Islet precursor cell (in vitro differentiated cells): ENCODE measurements at regions not wholly inside any gene's neighbourhood (a gene's known extent, or its start where the extent isn't known, plus 50 kb on each side); places are given as distances from the start of the nearest gene placed in this dataset.

Experiments
- DNase-seq: peaks from one replicate; pipeline ENCODE4 v3.0.0-alpha.2; 2018

DNA sequence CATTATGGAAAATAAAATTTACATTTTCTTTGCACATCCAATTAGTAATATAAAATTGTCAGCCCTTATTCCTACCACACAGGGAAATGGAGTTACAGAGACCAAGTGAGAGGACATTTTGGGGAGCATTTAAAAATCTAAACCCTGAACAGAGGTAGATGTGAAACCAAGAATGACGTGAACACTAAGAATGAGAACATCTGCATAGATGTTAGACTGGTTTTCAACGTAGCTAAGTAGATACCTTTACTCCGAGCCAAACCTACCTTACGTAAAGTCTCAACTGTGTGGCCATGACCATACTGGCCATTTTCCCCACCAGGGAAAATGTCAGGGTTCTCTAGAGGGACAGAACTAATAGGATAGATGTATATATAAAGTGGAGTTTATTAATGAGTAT, 51.4 kb upstream of the THBS1 start:
- no peak for DNase-seq

GRCh38 chr15:39530480-39531342, 50.2 kb upstream of the THBS1 start:
- peak; percentile 77 for DNase-seq
